GM23338 (cell line): ENCODE measurements at regions not wholly inside any gene's neighbourhood (a gene's known extent, or its start where the extent isn't known, plus 50 kb on each side); places are given as distances from the start of the nearest gene placed in this dataset.

Source experiments
- ATAC-seq: fragments of 200-7000 bp; cut with Tn5 transposase; 3 replicates; pipeline ENCODE4 v1.9.1; 2020
- DNase-seq: peaks from one replicate; pipeline ENCODE4 v3.0.0-alpha.2; 2015; ENCODE audit warnings: low spot score
- H2AFZ ChIP-seq: fragments of 200-600 bp; sonication (generic); 2 replicates; pipeline ENCODE4 v1.8.0; 2016; ENCODE audit warnings: antibody characterized with exemption, mild to moderate bottlenecking, moderate library complexity
- H3F3A ChIP-seq: fragments of 200-600 bp; sonication (generic); replicated peaks from 2 replicates; pipeline ENCODE4 v1.8.0; 2017; ENCODE audit warnings: antibody characterized with exemption, mixed run types, low read depth
- H3K27ac ChIP-seq: fragments of 200-600 bp; sonication (generic); 2 replicates; pipeline ENCODE4 v1.6.1; 2016; ENCODE audit warnings: low read depth
- H3K27me3 ChIP-seq: fragments of 200-600 bp; sonication (generic); 2 replicates; pipeline ENCODE4 v1.8.0; 2016; ENCODE audit warnings: mild to moderate bottlenecking, mixed run types, moderate library complexity; ENCODE audit not compliant: insufficient read depth
- H3K36me3 ChIP-seq: fragments of 200-600 bp; sonication (generic); 2 replicates; pipeline ENCODE4 v1.8.0; 2016; ENCODE audit warnings: mild to moderate bottlenecking; ENCODE audit not compliant: insufficient read depth
- H3K4me1 ChIP-seq: fragments of 200-600 bp; sonication (generic); 2 replicates; pipeline ENCODE4 v1.8.0; 2016; ENCODE audit warnings: mild to moderate bottlenecking, moderate library complexity; ENCODE audit not compliant: insufficient read depth
- H3K4me2 ChIP-seq: fragments of 200-600 bp; sonication (generic); 2 replicates; pipeline ENCODE4 v1.7.1; 2017; ENCODE audit warnings: mixed run types
- H3K4me3 ChIP-seq: fragments of 200-600 bp; sonication (generic); 2 replicates; pipeline ENCODE4 v1.6.1; 2016; ENCODE audit warnings: mixed run types
- H3K79me2 ChIP-seq: fragments of 200-600 bp; sonication (generic); replicated peaks from 2 replicates; pipeline ENCODE4 v1.8.0; 2017; ENCODE audit warnings: mild to moderate bottlenecking; ENCODE audit not compliant: insufficient read depth
- H3K9me2 ChIP-seq: fragments of 200-600 bp; sonication (generic); 2 replicates; pipeline ENCODE4 v1.8.0; 2017; ENCODE audit not compliant: insufficient read depth
- H4K20me1 ChIP-seq: fragments of 200-600 bp; sonication (generic); replicated peaks from 2 replicates; pipeline ENCODE4 v1.8.0; 2017; ENCODE audit warnings: mild to moderate bottlenecking; ENCODE audit not compliant: insufficient read depth
- H3K27ac Mint-ChIP-seq: 2 replicates; pipeline ENCODE4 v1.8.0; 2020; ENCODE audit warnings: inconsistent platforms, mild to moderate bottlenecking, moderate library complexity, mixed read lengths
- H3K27me3 Mint-ChIP-seq: 3 replicates; pipeline ENCODE4 v1.8.0; 2022; ENCODE audit warnings: low read depth, mild to moderate bottlenecking, moderate library complexity, mixed read lengths, inconsistent platforms; ENCODE audit not compliant: insufficient read depth, poor library complexity
- H3K36me3 Mint-ChIP-seq: 3 replicates; pipeline ENCODE4 v1.8.0; 2021; ENCODE audit warnings: low read depth, mild to moderate bottlenecking, inconsistent platforms, moderate library complexity, mixed read lengths
- H3K4me1 Mint-ChIP-seq: 3 replicates; pipeline ENCODE4 v1.8.0; 2020; ENCODE audit warnings: mild to moderate bottlenecking, inconsistent platforms, mixed read lengths
- H3K4me3 Mint-ChIP-seq: 3 replicates; pipeline ENCODE4 v1.8.0; 2021; ENCODE audit warnings: moderate library complexity, mild to moderate bottlenecking, inconsistent platforms, mixed read lengths
- H3K9me3 Mint-ChIP-seq: 3 replicates; pipeline ENCODE4 v1.8.0; 2020; ENCODE audit warnings: moderate library complexity, mild to moderate bottlenecking, inconsistent platforms, mixed read lengths
- CREB1 ChIP-seq: fragments of 250-450 bp; sonication (Bioruptor Pico); IDR thresholded peaks from 2 replicates; pipeline ENCODE4 v1.5.0; 2020; ENCODE audit warnings: low read depth, mild to moderate bottlenecking, moderate library complexity
- CTCF ChIP-seq, 2 experiments: fragments of 200-600 bp in 1 of 2; sonication (generic) in 1 of 2; conservative IDR thresholded peaks; 2 replicates each; pipeline versions ENCODE4 v1.5.1 to v1.6.1; 2016 to 2017; ENCODE audit warnings: antibody characterized with exemption in 2 of 2, low read depth in 2 of 2, mild to moderate bottlenecking in 2 of 2, moderate library complexity in 1 of 2
- ETS1 ChIP-seq: IDR thresholded peaks from 2 replicates; pipeline ENCODE4 v1.6.1; 2016; ENCODE audit warnings: antibody characterized with exemption
- EZH2 ChIP-seq: fragments of 200-600 bp; sonication (generic); IDR thresholded peaks from one replicate; pipeline ENCODE4 v1.8.0; 2017; ENCODE audit warnings: antibody characterized with exemption, mild to moderate bottlenecking, low read depth; ENCODE audit not compliant: unreplicated experiment
- EZH2phosphoT487 ChIP-seq: fragments of 200-600 bp; sonication (generic); IDR thresholded peaks from one replicate; pipeline ENCODE4 v1.8.1; 2018; ENCODE audit warnings: antibody characterized with exemption; ENCODE audit not compliant: unreplicated experiment
- JUNB ChIP-seq: IDR thresholded peaks from one replicate; pipeline ENCODE4 v1.6.1; 2016; ENCODE audit warnings: antibody characterized with exemption; ENCODE audit not compliant: unreplicated experiment
- NANOG ChIP-seq: IDR thresholded peaks from 2 replicates; pipeline ENCODE4 v1.6.1; 2016; ENCODE audit warnings: antibody characterized with exemption, borderline replicate concordance
- POLR2AphosphoS5 ChIP-seq: IDR thresholded peaks from 2 replicates; pipeline ENCODE4 v1.6.1; 2016; ENCODE audit warnings: antibody characterized with exemption, low read depth
- STAT1 ChIP-seq: IDR thresholded peaks from one replicate; pipeline ENCODE4 v1.6.1; 2016; ENCODE audit warnings: antibody characterized with exemption; ENCODE audit not compliant: unreplicated experiment
- ZNF114 ChIP-seq: fragments of 250-450 bp; sonication (Bioruptor Pico); IDR thresholded peaks from 2 replicates; pipeline ENCODE4 v1.5.0; 2020; ENCODE audit warnings: mild to moderate bottlenecking, moderate library complexity
- TF ChIP-seq, protein P1 (sequence below): IDR thresholded peaks from one replicate; pipeline ENCODE4 v1.6.1; 2018; ENCODE audit warnings: antibody characterized with exemption; ENCODE audit not compliant: unreplicated experiment

GRCh38 chr7:42627626-42628025 is 284.2 kb downstream of the C7orf25 start:
- H3K27me3 ChIP-seq = no peaks in the 10 kb centered on the region
- DNase-seq = no peak
- H3K79me2 ChIP-seq = no peaks in the 10 kb centered on the region
- H3K4me1 ChIP-seq = no peaks in the 10 kb centered on the region
- H3K27ac ChIP-seq = no peak overlapping the region
- Mint-ChIP-seq H3K9me3 (no peaks in the 10 kb centered on the region), H3K27me3 (no peaks in the 10 kb centered on the region), H3K4me3 (no peak overlapping the region), H3K4me1 (0 out of 3 replicates have a peak, but pooled peaks cover under 1% of the 10 kb centered on the region), H3K27ac (no peak overlapping the region), H3K36me3 (no peaks in the 10 kb centered on the region)
- H3K36me3 ChIP-seq = no peaks in the 10 kb centered on the region
- ATAC-seq = no peak
- H3F3A ChIP-seq = no peaks in the 10 kb centered on the region
- TF ChIP-seq EZH2 = no peak
- no peak for TF ChIP-seq NANOG
- no peak for TF ChIP-seq STAT1
- H4K20me1 ChIP-seq = no peaks in the 10 kb centered on the region
- H3K4me3 ChIP-seq = no peak overlapping the region
- H3K4me2 ChIP-seq = no peak overlapping the region
- peak overlapping the region; percentile 35; the same call in 1 of the 2 replicates for H2AFZ ChIP-seq
- H3K9me2 ChIP-seq = 0 out of 2 replicates have a peak, but pooled peaks cover 3% of the 10 kb centered on the region

GRCh38 chr7:42627101-42627500 is 284.8 kb downstream of the C7orf25 start:
- no peak for ATAC-seq
- DNase-seq = no peak
- H3K27me3 ChIP-seq = no peaks in the 10 kb centered on the region
- H3K36me3 ChIP-seq = no peaks in the 10 kb centered on the region
- no peaks in the 10 kb centered on the region for H4K20me1 ChIP-seq
- Mint-ChIP-seq H3K27ac (no peak overlapping the region), H3K9me3 (no peaks in the 10 kb centered on the region), H3K27me3 (no peaks in the 10 kb centered on the region), H3K4me1 (peaks cover 2% of the 10 kb centered on the region; the same call in 1 of the 3 replicates), H3K4me3 (no peak overlapping the region), H3K36me3 (no peaks in the 10 kb centered on the region)
- H3K9me2 ChIP-seq = 0 out of 2 replicates have a peak, but pooled peaks cover 3% of the 10 kb centered on the region
- H3K79me2 ChIP-seq = no peaks in the 10 kb centered on the region
- no peak overlapping the region for H3K4me2 ChIP-seq
- no peak for TF ChIP-seq ZNF114
- no peak for TF ChIP-seq JUNB
- no peak for TF ChIP-seq NANOG
- TF ChIP-seq CREB1 (CRISPR knock-in tag) = no peak
- TF ChIP-seq ETS1 = no peak
- H2AFZ ChIP-seq = peak overlapping the region; percentile 35; the same call in 1 of the 2 replicates
- no peaks in the 10 kb centered on the region for H3K4me1 ChIP-seq
- no peaks in the 10 kb centered on the region for H3F3A ChIP-seq
- no peak overlapping the region for H3K4me3 ChIP-seq
- H3K27ac ChIP-seq = no peak overlapping the region

DNA sequence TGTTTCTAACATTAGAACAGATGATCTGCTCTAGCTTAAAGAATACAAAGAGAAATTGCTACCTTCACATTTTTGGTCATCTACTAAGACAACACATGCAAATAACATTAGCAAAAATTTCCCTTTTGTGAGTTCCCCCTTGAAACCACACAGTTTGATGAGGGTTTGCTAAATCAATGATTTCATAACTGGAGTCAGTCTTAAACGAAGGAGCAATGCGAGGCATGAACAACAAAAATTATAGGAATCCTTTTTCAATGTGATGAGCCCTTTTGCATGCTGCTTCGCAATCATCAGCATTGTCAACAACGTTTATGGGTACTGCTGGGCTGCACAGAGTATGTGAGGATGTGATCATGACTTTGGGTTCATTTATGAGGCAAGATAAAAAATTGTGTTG is 286.4 kb downstream of the C7orf25 start:
- peaks cover 2% of the 10 kb centered on the region; the same call in 1 of the 3 replicates for H3K4me1 Mint-ChIP-seq
- no peaks in the 10 kb centered on the region for H3K36me3 Mint-ChIP-seq
- no peak overlapping the region for H3K27ac ChIP-seq
- no peak overlapping the region for H3K4me3 Mint-ChIP-seq
- no peak overlapping the region for H3K27ac Mint-ChIP-seq
- ATAC-seq (no peak), DNase-seq (no peak)
- H3K9me3 Mint-ChIP-seq = no peaks in the 10 kb centered on the region
- H3F3A ChIP-seq = no peaks in the 10 kb centered on the region
- no peaks in the 10 kb centered on the region for H3K9me2 ChIP-seq
- H4K20me1 ChIP-seq = no peaks in the 10 kb centered on the region
- H3K4me3 ChIP-seq = no peak overlapping the region
- no peaks in the 10 kb centered on the region for H3K4me1 ChIP-seq
- H3K79me2 ChIP-seq = no peaks in the 10 kb centered on the region
- H2AFZ ChIP-seq = no peak overlapping the region
- H3K27me3 Mint-ChIP-seq = peaks cover 3% of the 10 kb centered on the region
- H3K36me3 ChIP-seq = no peaks in the 10 kb centered on the region
- no peak overlapping the region for H3K4me2 ChIP-seq
- no peaks in the 10 kb centered on the region for H3K27me3 ChIP-seq
- no peak for TF ChIP-seq JUNB
- no peak for TF ChIP-seq ZNF114
- TF ChIP-seq EZH2 = no peak
- no peak for TF ChIP-seq ETS1
- TF ChIP-seq STAT1 = no peak
- TF ChIP-seq CTCF (conservative IDR thresholded peaks at IDR 0.05; ENCODE audit: low read depth in 2 of 2) = no peak
- TF ChIP-seq EZH2phosphoT487 = no peak
- TF ChIP-seq POLR2AphosphoS5 = no peak
- TF ChIP-seq, protein P1, sequence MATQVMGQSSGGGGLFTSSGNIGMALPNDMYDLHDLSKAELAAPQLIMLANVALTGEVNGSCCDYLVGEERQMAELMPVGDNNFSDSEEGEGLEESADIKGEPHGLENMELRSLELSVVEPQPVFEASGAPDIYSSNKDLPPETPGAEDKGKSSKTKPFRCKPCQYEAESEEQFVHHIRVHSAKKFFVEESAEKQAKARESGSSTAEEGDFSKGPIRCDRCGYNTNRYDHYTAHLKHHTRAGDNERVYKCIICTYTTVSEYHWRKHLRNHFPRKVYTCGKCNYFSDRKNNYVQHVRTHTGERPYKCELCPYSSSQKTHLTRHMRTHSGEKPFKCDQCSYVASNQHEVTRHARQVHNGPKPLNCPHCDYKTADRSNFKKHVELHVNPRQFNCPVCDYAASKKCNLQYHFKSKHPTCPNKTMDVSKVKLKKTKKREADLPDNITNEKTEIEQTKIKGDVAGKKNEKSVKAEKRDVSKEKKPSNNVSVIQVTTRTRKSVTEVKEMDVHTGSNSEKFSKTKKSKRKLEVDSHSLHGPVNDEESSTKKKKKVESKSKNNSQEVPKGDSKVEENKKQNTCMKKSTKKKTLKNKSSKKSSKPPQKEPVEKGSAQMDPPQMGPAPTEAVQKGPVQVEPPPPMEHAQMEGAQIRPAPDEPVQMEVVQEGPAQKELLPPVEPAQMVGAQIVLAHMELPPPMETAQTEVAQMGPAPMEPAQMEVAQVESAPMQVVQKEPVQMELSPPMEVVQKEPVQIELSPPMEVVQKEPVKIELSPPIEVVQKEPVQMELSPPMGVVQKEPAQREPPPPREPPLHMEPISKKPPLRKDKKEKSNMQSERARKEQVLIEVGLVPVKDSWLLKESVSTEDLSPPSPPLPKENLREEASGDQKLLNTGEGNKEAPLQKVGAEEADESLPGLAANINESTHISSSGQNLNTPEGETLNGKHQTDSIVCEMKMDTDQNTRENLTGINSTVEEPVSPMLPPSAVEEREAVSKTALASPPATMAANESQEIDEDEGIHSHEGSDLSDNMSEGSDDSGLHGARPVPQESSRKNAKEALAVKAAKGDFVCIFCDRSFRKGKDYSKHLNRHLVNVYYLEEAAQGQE = no peak
